GM12878 (cell line): ENCODE measurements at regions not wholly inside any gene's neighbourhood (a gene's known extent, or its start where the extent isn't known, plus 50 kb on each side); places are given as distances from the start of the nearest gene placed in this dataset.

ENCODE experiments used
- ATAC-seq: fragments of 200-7000 bp; cut with Tn5 transposase; 3 replicates; pipeline ENCODE4 v1.9.1; 2020; ENCODE audit warnings: mild to moderate bottlenecking, moderate library complexity
- BruUV-seq: library from RNA; stranded (reverse); fragments of 400-500 nt; replicated peaks from 2 replicates; lab custom pipeline; 2021; lab: Mats Ljungman, UMichigan
- CTCF ChIA-PET: fragments of 300-600 bp; sonication (Branson Sonifier 250); formaldehyde crosslinking; extraction: SDS; loops from one replicate; lab custom pipeline; 2021; ENCODE audit warnings: inconsistent platforms; lab: Yijun Ruan, JAX
- POLR2A ChIA-PET: fragments of 350-600 bp; formaldehyde crosslinking; extraction: SDS; loops from one replicate; lab custom pipeline; 2021; ENCODE audit warnings: inconsistent platforms; lab: Charles Lee
- RAD21 ChIA-PET: fragments of 300-600 bp; sonication (Branson Sonifier 250); formaldehyde crosslinking; loops from one replicate; lab custom pipeline; 2023; ENCODE audit warnings: antibody characterized with exemption; ENCODE audit not compliant: unreplicated experiment; lab: Charles Lee
- SMC1A ChIA-PET: fragments of 300-600 bp; sonication (Branson Sonifier 250); formaldehyde crosslinking; loops from one replicate; lab custom pipeline; 2023; ENCODE audit not compliant: unreplicated experiment, uncharacterized antibody; lab: Charles Lee
- DNase-seq: peaks from one replicate; pipeline ENCODE4 v3.0.0-alpha.2; 2011; ENCODE audit warnings: low read depth, low spot score
- FAIRE-seq: peaks from 3 replicates; lab custom pipeline; 2011; peaks lifted over from hg19 to GRCh38; lab: Jason Lieb, UNC
- H2AFZ ChIP-seq: 2 replicates; pipeline ENCODE4 v1.6.0; 2011; ENCODE audit warnings: low read depth, low read length, control low read depth; ENCODE audit not compliant: control insufficient read depth
- H3K27ac ChIP-seq: 2 replicates; pipeline ENCODE4 v1.5.1; 2011; ENCODE audit warnings: control low read depth; ENCODE audit not compliant: control insufficient read depth, insufficient read depth
- H3K27me3 ChIP-seq, 2 experiments: replicated peaks in 1 of 2; 2 replicates each; pipeline versions ENCODE4 v1.6.0 to v1.6.1; 2011; ENCODE audit warnings: low read length in 1 of 2; ENCODE audit not compliant: control insufficient read depth in 2 of 2, insufficient read depth in 2 of 2
- H3K36me3 ChIP-seq, 2 experiments: 2 replicates each; pipeline ENCODE4 v1.5.1; 2011; ENCODE audit warnings: low read length in 1 of 2; ENCODE audit not compliant: control insufficient read depth in 2 of 2, insufficient read depth in 2 of 2
- H3K4me1 ChIP-seq: 2 replicates; pipeline ENCODE4 v1.6.1; 2011; ENCODE audit warnings: mild to moderate bottlenecking, low read length, moderate library complexity, mixed read lengths; ENCODE audit not compliant: control insufficient read depth, insufficient read depth
- H3K4me2 ChIP-seq: 2 replicates; pipeline ENCODE4 v1.6.0; 2011; ENCODE audit warnings: control low read depth; ENCODE audit not compliant: control insufficient read depth, insufficient read depth
- H3K4me3 ChIP-seq: fragments of 200-600 bp; sonication (generic); 2 replicates; pipeline ENCODE4 v1.5.1; 2016
- H3K79me2 ChIP-seq: 2 replicates; pipeline ENCODE4 v1.6.0; 2011; ENCODE audit warnings: low read length; ENCODE audit not compliant: control insufficient read depth, insufficient read depth
- H3K9ac ChIP-seq: 2 replicates; pipeline ENCODE4 v1.8.0; 2011; ENCODE audit warnings: low read length, control low read depth, mixed read lengths; ENCODE audit not compliant: control insufficient read depth, insufficient read depth
- H3K9me3 ChIP-seq: replicated peaks from 3 replicates; pipeline ENCODE4 v1.5.1; 2011; ENCODE audit warnings: mild to moderate bottlenecking, low read length; ENCODE audit not compliant: control insufficient read depth, insufficient read depth
- H4K20me1 ChIP-seq: 2 replicates; pipeline ENCODE4 v1.6.0; 2011; ENCODE audit not compliant: control insufficient read depth, insufficient read depth
- BMI1 ChIP-seq: fragments of 450-650 bp; IDR thresholded peaks from 2 replicates; pipeline ENCODE4 v1.6.1; 2016; ENCODE audit warnings: mild to moderate bottlenecking, moderate library complexity, borderline replicate concordance
- CBX5 ChIP-seq: sonication (generic); IDR thresholded peaks from 2 replicates; pipeline ENCODE4 v1.6.1; 2016; ENCODE audit warnings: low read depth, moderate library complexity, mild to moderate bottlenecking, inconsistent platforms
- CHD1 ChIP-seq: IDR thresholded peaks from 2 replicates; pipeline ENCODE4 v1.6.1; 2012; ENCODE audit warnings: low read depth, low read length, improper control_type of control experiment
- CREB1 ChIP-seq: IDR thresholded peaks from 2 replicates; pipeline ENCODE4 v1.6.1; 2012; ENCODE audit warnings: low read depth, mild to moderate bottlenecking, inconsistent platforms
- ETV6 ChIP-seq, 2 experiments: fragments of 450-650 bp in 1 of 2; IDR thresholded peaks in 1 of 2; conservative IDR thresholded peaks in 1 of 2; 2 replicates each; pipeline ENCODE4 v1.6.1; 2014; ENCODE audit warnings: antibody characterized with exemption in 1 of 2, borderline replicate concordance in 1 of 2, low read depth in 1 of 2, mild to moderate bottlenecking in 1 of 2, moderate library complexity in 1 of 2
- KDM1A ChIP-seq: fragments of 200-600 bp; sonication (generic); IDR thresholded peaks from 2 replicates; pipeline ENCODE4 v1.6.1; 2016; ENCODE audit warnings: borderline replicate concordance
- MTA3 ChIP-seq: IDR thresholded peaks from 2 replicates; pipeline ENCODE4 v1.6.1; 2012; ENCODE audit warnings: low read length, inconsistent platforms, borderline replicate concordance
- NR2C2 ChIP-seq: IDR thresholded peaks from 2 replicates; pipeline ENCODE4 v1.6.1; 2011; ENCODE audit warnings: borderline replicate concordance, low read depth; ENCODE audit not compliant: control insufficient read depth, insufficient read length
- RAD51 ChIP-seq: fragments of 450-650 bp; IDR thresholded peaks from 2 replicates; pipeline ENCODE4 v1.6.1; 2016; ENCODE audit warnings: moderate library complexity, mild to moderate bottlenecking, inconsistent platforms
- RB1 ChIP-seq: fragments of 450-650 bp; formaldehyde crosslinking; IDR thresholded peaks from 2 replicates; pipeline ENCODE4 v1.6.1; 2017; ENCODE audit warnings: mild to moderate bottlenecking, borderline replicate concordance
- RELA ChIP-seq: fragments of 450-650 bp; IDR thresholded peaks from 2 replicates; pipeline ENCODE4 v1.8.0; 2014; ENCODE audit warnings: borderline replicate concordance; ENCODE audit not compliant: partially characterized antibody
- RUNX3 ChIP-seq: IDR thresholded peaks from 2 replicates; pipeline ENCODE4 v1.6.1; 2012; ENCODE audit warnings: low read length, inconsistent platforms
- SPI1 ChIP-seq: IDR thresholded peaks from 2 replicates; pipeline ENCODE4 v1.6.1; 2011; ENCODE audit warnings: low read depth, mild to moderate bottlenecking, low read length, moderate library complexity, borderline replicate concordance; ENCODE audit not compliant: insufficient read depth
- ZSCAN29 ChIP-seq: fragments of 450-650 bp; IDR thresholded peaks from 2 replicates; pipeline ENCODE4 v1.6.1; 2017; ENCODE audit warnings: mild to moderate bottlenecking, moderate library complexity
- WGBS: methylation state at CpG from one replicate; pipeline ENCODE4 v1.1.6; 2016; ENCODE audit warnings: low lambda C conversion rate; ENCODE audit not compliant: insufficient replicate concordance, insufficient coverage; ENCODE audit errors: missing lambda C conversion rate; 5-methylcytosine and 5-hydroxymethylcytosine counted together
- in situ Hi-C: fragments of 300-500 bp; cut with MboI; formaldehyde crosslinking; loops from 9 replicates; pipeline ENCODE4 v1.14.3; 2018; ENCODE audit warnings: mixed read lengths
- intact Hi-C: fragments of 100-400 bp; cut with micrococcal nuclease; formaldehyde crosslinking; loops from one replicate; pipeline ENCODE4 v1.14.2; 2022; ENCODE audit not compliant: unreplicated experiment
- TF ChIP-seq, protein P1 (sequence below): fragments of 450-650 bp; IDR thresholded peaks from 2 replicates; pipeline ENCODE4 v1.6.1; 2018; ENCODE audit warnings: mild to moderate bottlenecking, low read depth, moderate library complexity; ENCODE audit not compliant: partially characterized antibody
- TF ChIP-seq, protein P2 (sequence below): fragments of 150-350 bp; IDR thresholded peaks from 2 replicates; pipeline ENCODE4 v1.6.1; 2014; ENCODE audit warnings: mild to moderate bottlenecking, low read depth, low read length

GRCh38 chr1:113018911-113019310 lies 54.1 kb upstream of the LRIG2 start:
- H3K79me2 ChIP-seq, result no peaks in the 10 kb centered on the region
- no peak overlapping the region for H3K4me2 ChIP-seq
- H3K9me3 ChIP-seq, result no peaks in the 10 kb centered on the region
- FAIRE-seq (no peak), DNase-seq (no peak), ATAC-seq (no peak)
- no peak for TF ChIP-seq NR2C2
- TF ChIP-seq BMI1, result no peak
- no peak for TF ChIP-seq CREB1
- TF ChIP-seq, protein P1, sequence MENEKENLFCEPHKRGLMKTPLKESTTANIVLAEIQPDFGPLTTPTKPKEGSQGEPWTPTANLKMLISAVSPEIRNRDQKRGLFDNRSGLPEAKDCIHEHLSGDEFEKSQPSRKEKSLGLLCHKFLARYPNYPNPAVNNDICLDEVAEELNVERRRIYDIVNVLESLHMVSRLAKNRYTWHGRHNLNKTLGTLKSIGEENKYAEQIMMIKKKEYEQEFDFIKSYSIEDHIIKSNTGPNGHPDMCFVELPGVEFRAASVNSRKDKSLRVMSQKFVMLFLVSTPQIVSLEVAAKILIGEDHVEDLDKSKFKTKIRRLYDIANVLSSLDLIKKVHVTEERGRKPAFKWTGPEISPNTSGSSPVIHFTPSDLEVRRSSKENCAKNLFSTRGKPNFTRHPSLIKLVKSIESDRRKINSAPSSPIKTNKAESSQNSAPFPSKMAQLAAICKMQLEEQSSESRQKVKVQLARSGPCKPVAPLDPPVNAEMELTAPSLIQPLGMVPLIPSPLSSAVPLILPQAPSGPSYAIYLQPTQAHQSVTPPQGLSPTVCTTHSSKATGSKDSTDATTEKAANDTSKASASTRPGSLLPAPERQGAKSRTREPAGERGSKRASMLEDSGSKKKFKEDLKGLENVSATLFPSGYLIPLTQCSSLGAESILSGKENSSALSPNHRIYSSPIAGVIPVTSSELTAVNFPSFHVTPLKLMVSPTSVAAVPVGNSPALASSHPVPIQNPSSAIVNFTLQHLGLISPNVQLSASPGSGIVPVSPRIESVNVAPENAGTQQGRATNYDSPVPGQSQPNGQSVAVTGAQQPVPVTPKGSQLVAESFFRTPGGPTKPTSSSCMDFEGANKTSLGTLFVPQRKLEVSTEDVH, result no peak
- TF ChIP-seq, protein P2, sequence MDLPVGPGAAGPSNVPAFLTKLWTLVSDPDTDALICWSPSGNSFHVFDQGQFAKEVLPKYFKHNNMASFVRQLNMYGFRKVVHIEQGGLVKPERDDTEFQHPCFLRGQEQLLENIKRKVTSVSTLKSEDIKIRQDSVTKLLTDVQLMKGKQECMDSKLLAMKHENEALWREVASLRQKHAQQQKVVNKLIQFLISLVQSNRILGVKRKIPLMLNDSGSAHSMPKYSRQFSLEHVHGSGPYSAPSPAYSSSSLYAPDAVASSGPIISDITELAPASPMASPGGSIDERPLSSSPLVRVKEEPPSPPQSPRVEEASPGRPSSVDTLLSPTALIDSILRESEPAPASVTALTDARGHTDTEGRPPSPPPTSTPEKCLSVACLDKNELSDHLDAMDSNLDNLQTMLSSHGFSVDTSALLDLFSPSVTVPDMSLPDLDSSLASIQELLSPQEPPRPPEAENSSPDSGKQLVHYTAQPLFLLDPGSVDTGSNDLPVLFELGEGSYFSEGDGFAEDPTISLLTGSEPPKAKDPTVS, result no peak
- TF ChIP-seq RB1, result no peak
- no peak for TF ChIP-seq SPI1
- TF ChIP-seq ZSCAN29, result no peak
- TF ChIP-seq CBX5, result no peak
- no peak for TF ChIP-seq RAD51
- TF ChIP-seq MTA3, result no peak
- no peak for TF ChIP-seq RELA
- no peak for TF ChIP-seq CHD1
- no peak for TF ChIP-seq KDM1A
- no peak for TF ChIP-seq RUNX3
- no peak for TF ChIP-seq ETV6 (conservative IDR thresholded peaks at IDR 0.05 in 1 of 2, IDR thresholded peaks at IDR 0.05 in 1 of 2; ENCODE audit: borderline replicate concordance in 1 of 2, low read depth in 1 of 2)
- CTCF ChIA-PET, result interaction anchor here (0.6 kb wide), 1 partner anchor 138 kb away, joined by 6 read pairs; no protein-coding TSS in a partner anchor
- H3K4me1 ChIP-seq, result no peaks in the 10 kb centered on the region
- POLR2A ChIA-PET, result no interaction called here
- intact Hi-C loops (no loop called here), in situ Hi-C loops (no loop called here)
- BruUV-seq, result TSS peak; percentile 58
- 93% methylated on average over 1 of the region's 1 CpG for WGBS
- no peaks in the 10 kb centered on the region for H4K20me1 ChIP-seq
- RAD21 ChIA-PET, result no interaction called here
- peaks cover 0 to under 1% of the 10 kb centered on the region in 2 experiments; a peak in 1 of 4 replicates for H3K36me3 ChIP-seq
- no peak overlapping the region for H3K4me3 ChIP-seq
- H3K9ac ChIP-seq, result no peak overlapping the region
- no peak overlapping the region for H2AFZ ChIP-seq
- H3K27me3 ChIP-seq, result no peaks in the 10 kb centered on the region
- SMC1A ChIA-PET, result interaction anchor here (0.7 kb wide), 1 partner anchor 461 kb away, joined by 4 read pairs; no protein-coding TSS in a partner anchor
- no peak overlapping the region for H3K27ac ChIP-seq
